ENCODE measurements at regions not wholly inside any gene's neighbourhood (a gene's known extent, or its start where the extent isn't known, plus 50 kb on each side); places are given as distances from the start of the nearest gene placed in this dataset.

DNA sequence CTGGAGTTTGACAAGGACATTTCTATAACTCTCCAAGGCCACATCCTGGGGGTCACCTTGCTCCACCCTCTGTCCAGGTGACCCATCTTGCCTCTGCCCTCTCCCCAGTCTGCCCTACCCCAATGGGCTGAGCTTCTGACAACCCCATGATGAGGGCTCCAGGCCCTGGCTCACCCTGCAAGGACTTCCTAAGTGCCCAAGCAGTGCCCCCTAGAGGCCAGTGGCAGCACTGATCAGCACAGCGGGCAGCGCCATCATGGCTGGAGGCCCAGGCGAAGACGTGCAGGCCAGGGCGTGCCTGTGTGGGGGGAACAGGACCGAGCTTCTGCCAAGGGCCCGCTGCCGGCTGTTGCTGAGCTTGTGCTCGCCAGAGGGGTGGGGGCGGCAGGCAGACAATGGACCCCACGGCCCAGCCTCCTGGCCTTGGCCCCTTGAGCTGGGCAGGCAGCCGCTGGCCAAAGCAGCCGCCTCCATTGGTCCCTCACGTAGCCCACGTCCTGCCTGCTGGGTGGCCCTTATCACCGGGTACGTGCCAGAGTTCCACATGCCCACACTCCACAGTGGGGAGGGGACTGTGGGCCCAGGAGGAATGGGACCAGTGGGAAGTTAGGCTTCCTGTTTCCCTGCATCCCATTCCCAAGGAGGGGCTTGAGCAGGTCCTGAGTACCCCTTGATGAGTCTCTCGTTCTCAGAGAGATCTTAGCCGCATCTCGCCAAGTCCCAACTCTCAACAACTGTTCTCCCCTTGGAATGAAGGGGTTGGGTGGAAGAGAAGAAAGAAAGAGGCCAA, 64.3 kb downstream of the MRPL14 start:
- peak overlapping the region; percentile 64 for H3K27ac ChIP-seq
- H3K36me3 ChIP-seq (ENCODE audit: insufficient read depth in 1 of 2, low read depth in 1 of 2), result no peaks in the 10 kb centered on the region
- H3K4me3 ChIP-seq, result no peak overlapping the region
- H3K9me3 ChIP-seq, result no peaks in the 10 kb centered on the region
- 66 to 73% (median 69%) methylated on average over 20 of the region's 20 CpGs for WGBS, 3 donors
- peaks cover 60% of the 10 kb centered on the region for H3K4me1 ChIP-seq
- H3K27me3 ChIP-seq (ENCODE audit: insufficient read depth in 3 of 3, low read length in 2 of 3), result no peaks in the 10 kb centered on the region
- intact Hi-C loops (cut with DNase I), result no loop called here
- ATAC-seq (peak in 1 of 4 donors; percentile 24), DNase-seq (peak in 1 of 2 donors; percentile 46)
- TF ChIP-seq, protein P1, sequence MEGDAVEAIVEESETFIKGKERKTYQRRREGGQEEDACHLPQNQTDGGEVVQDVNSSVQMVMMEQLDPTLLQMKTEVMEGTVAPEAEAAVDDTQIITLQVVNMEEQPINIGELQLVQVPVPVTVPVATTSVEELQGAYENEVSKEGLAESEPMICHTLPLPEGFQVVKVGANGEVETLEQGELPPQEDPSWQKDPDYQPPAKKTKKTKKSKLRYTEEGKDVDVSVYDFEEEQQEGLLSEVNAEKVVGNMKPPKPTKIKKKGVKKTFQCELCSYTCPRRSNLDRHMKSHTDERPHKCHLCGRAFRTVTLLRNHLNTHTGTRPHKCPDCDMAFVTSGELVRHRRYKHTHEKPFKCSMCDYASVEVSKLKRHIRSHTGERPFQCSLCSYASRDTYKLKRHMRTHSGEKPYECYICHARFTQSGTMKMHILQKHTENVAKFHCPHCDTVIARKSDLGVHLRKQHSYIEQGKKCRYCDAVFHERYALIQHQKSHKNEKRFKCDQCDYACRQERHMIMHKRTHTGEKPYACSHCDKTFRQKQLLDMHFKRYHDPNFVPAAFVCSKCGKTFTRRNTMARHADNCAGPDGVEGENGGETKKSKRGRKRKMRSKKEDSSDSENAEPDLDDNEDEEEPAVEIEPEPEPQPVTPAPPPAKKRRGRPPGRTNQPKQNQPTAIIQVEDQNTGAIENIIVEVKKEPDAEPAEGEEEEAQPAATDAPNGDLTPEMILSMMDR (IDR thresholded peaks at IDR 0.05), result peak; percentile 25

DNA sequence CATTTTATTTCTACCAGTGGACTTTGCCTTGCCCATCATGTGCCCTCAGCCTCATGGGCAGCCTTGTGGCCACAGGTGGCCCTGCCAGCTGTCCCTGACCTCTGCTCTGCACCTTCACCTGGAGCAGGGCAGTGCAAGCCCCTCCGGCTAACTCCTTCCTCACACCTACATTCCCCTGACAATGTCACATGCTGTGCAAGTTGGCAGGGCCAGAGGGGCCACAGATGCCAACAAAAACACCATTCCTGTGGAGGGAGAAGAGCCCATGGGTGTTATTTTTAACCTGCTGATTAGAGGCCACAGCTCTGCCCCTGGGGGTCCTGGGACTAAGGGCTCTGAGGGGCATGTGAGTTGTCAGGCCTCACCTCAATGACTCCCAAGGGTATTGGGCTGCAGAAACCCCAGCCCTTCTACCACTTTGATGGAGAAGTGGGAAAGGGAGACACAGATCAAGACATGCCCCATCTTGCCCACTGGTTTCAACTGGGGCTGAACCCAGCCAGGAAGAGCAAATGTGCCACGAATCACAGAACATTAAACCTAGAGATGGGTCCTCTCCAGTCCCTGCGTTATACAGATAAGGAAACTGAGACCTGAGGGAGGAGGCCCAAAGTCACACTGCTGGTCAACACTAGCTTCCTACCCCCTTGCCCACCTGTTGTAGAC, 65.0 kb downstream of the MRPL14 start:
- TF ChIP-seq, protein P1 (IDR thresholded peaks at IDR 0.05), result no peak
- peak overlapping the region; percentile 64 for H3K27ac ChIP-seq
- ATAC-seq (no peak), DNase-seq (no peak)
- H3K4me1 ChIP-seq, result peaks cover 65% of the 10 kb centered on the region
- H3K4me3 ChIP-seq, result no peak overlapping the region
- no peaks in the 10 kb centered on the region for H3K36me3 ChIP-seq (ENCODE audit: insufficient read depth in 1 of 2, low read depth in 1 of 2)
- no peaks in the 10 kb centered on the region for H3K9me3 ChIP-seq
- H3K27me3 ChIP-seq (ENCODE audit: insufficient read depth in 3 of 3, low read length in 2 of 3), result no peaks in the 10 kb centered on the region
- intact Hi-C loops (cut with DNase I), result no loop called here
- WGBS, 3 donors, result 64 to 84% (median 69%) methylated on average over 3 of the region's 3 CpGs

DNA sequence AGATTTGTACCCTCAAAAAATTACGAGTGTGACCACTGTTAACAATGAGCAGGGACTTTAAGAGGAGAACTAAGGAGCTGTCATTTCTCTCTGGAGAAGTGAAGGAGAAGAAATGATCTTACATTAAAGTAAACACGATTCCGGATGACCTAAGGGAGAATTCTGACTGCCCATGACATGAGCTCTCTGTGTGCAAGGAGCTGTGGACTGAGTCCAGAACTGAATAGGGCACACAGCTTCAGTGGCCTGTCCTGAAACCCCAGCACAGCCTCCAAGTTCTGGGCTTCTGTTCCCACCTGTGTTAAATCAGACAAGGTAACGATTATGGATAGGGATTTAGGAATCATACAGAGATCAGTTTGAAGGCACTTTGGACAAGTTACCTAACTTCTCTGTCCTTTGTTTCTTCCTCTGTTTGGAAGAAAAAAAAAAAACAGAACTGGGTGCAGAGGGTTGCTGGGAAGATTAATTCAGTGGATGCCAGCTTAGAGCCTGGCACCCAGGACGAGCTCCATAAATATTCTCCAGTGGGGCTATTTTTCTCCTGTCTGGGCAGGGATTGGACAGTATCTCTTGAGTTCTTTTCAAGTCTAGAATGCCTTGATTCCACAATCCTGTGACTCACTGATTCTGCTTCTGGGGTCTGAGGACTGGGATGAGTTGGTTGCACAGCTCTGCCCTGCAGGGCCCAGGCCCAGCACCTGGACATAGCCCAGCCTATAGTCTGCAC, 65.7 kb downstream of the MRPL14 start:
- H3K36me3 ChIP-seq (ENCODE audit: insufficient read depth in 1 of 2, low read depth in 1 of 2), result no peaks in the 10 kb centered on the region
- no peaks in the 10 kb centered on the region for H3K27me3 ChIP-seq (ENCODE audit: insufficient read depth in 3 of 3, low read length in 2 of 3)
- DNase-seq (no peak), ATAC-seq (no peak)
- WGBS, 3 donors, result 33 to 59% (median 35%) methylated on average over 5 of the region's 5 CpGs
- peaks cover 69% of the 10 kb centered on the region for H3K4me1 ChIP-seq
- intact Hi-C loops (cut with DNase I), result no loop called here
- no peaks in the 10 kb centered on the region for H3K9me3 ChIP-seq
- H3K4me3 ChIP-seq, result no peak overlapping the region
- TF ChIP-seq, protein P1 (IDR thresholded peaks at IDR 0.05), result no peak
- peak overlapping the region; percentile 64 for H3K27ac ChIP-seq

DNA sequence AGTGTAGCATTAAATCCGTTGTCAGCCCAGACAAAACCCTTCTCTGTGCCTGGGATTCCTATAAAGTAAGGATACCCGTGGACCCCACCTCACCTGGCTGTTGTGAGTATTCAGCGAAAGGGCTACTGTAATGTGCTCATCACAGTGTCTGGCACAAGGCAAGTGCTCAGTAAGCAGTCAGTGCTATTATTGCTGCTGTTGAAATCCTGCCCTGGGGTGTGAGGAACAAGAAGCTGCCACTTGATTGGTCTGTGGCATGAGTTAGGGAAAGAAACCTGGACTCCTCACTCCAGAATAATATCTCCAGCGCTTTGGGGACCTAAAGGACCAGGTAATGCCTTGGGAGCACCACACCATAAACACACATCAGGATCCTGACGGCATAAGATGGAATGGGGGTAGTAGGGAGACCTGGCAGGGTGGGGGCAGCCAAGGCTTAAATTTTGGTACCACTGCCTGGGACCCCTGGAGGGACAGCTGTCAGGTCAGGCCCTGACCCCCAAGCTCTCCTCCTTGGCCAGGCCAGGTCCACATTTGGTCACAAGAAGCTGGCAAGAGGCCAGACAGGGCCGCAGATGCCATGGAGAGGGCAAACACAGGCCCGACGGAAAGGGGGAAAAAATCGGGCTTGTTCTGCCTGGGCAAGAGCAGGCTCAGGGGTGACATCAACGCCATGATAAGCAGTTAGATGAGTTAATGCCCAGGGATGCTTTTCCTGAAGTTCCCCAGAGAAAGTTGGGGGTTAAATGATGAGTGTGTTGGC, 66.5 kb downstream of the MRPL14 start:
- Histone ChIP-seq H3K27ac (peak overlapping the region; percentile 64), H3K9me3 (no peaks in the 10 kb centered on the region), H3K4me3 (no peak overlapping the region), H3K27me3 (ENCODE audit: insufficient read depth in 3 of 3, low read length in 2 of 3) (no peaks in the 10 kb centered on the region), H3K36me3 (ENCODE audit: insufficient read depth in 1 of 2, low read depth in 1 of 2) (no peaks in the 10 kb centered on the region), H3K4me1 (peaks cover 69% of the 10 kb centered on the region)
- DNase-seq (no peak), ATAC-seq (peak in 3 of 4 donors; percentile 31 to 47 (median 42))
- TF ChIP-seq, protein P1 (IDR thresholded peaks at IDR 0.05), result no peak
- WGBS, 3 donors, result 64 to 79% (median 68%) methylated on average over 10 of the region's 10 CpGs
- intact Hi-C loops (cut with DNase I), result no loop called here
